IMR-90 (cell line): ENCODE measurements at regions not wholly inside any gene's neighbourhood (a gene's known extent, or its start where the extent isn't known, plus 50 kb on each side); places are given as distances from the start of the nearest gene placed in this dataset.

Experiments
- BHLHE40 ChIP-seq: fragments of 150-350 bp; IDR thresholded peaks from 2 replicates; pipeline ENCODE4 v1.6.1; 2016; ENCODE audit warnings: mild to moderate bottlenecking, low read depth, low read length
- CEBPB ChIP-seq: IDR thresholded peaks from 2 replicates; pipeline ENCODE4 v1.6.1; 2012; ENCODE audit warnings: low read depth, low read length, improper control_type of control experiment
- CTCF ChIP-seq: conservative IDR thresholded peaks from 2 replicates; pipeline ENCODE4 v1.5.1; 2012; ENCODE audit warnings: mild to moderate bottlenecking, low read depth, low read length, improper control_type of control experiment
- MAZ ChIP-seq: IDR thresholded peaks from 2 replicates; pipeline ENCODE4 v1.6.1; 2012; ENCODE audit warnings: low read depth, mild to moderate bottlenecking, low read length, improper control_type of control experiment, moderate library complexity, borderline replicate concordance
- MXI1 ChIP-seq: IDR thresholded peaks from 2 replicates; pipeline ENCODE4 v1.6.1; 2012; ENCODE audit warnings: low read depth, mild to moderate bottlenecking, low read length, moderate library complexity, borderline replicate concordance
- NFE2L2 ChIP-seq: fragments of 150-350 bp; IDR thresholded peaks from 2 replicates; pipeline ENCODE4 v1.6.1; 2016; ENCODE audit warnings: low read depth, mild to moderate bottlenecking, low read length
- POLR2A ChIP-seq: IDR thresholded peaks from 2 replicates; pipeline ENCODE4 v1.6.1; 2012; ENCODE audit warnings: mild to moderate bottlenecking, low read depth, low read length
- RAD21 ChIP-seq: IDR thresholded peaks from 2 replicates; pipeline ENCODE4 v1.6.1; 2012; ENCODE audit warnings: low read length, improper control_type of control experiment
- RFX5 ChIP-seq: IDR thresholded peaks from 2 replicates; pipeline ENCODE4 v1.8.0; 2012; ENCODE audit warnings: low read depth, mild to moderate bottlenecking, low read length, moderate library complexity
- USF2 ChIP-seq: fragments of 150-350 bp; IDR thresholded peaks from 2 replicates; pipeline ENCODE4 v1.6.1; 2017; ENCODE audit warnings: mild to moderate bottlenecking, antibody characterized with exemption, low read length, low read depth

- TF ChIP-seq POLR2A (no peak), NFE2L2 (no peak), CTCF (no peak), MAZ (no peak), RFX5 (no peak), BHLHE40 (no peak), RAD21 (no peak), USF2 (no peak), MXI1 (no peak), CEBPB (no peak)
Measured at GRCh38 chr6:77106992-77107391, 356.3 kb downstream of the HTR1B start.
